Medulla oblongata (tissue), 1 donor: ENCODE measurements at regions not wholly inside any gene's neighbourhood (a gene's known extent, or its start where the extent isn't known, plus 50 kb on each side); places are given as distances from the start of the nearest gene placed in this dataset.
"Not testable (repeated sequence)": the region's sequence is repeated elsewhere in the genome, so short reads cannot be mapped to it uniquely, and the experiment has no call there.

Experiments used
- DNase-seq: peaks from one replicate; pipeline ENCODE4 v3.0.0-alpha.2; 2015; ENCODE audit errors: extremely low spot score

- peak; percentile 24 for DNase-seq
Observed at GRCh38 chr5:54404568-54404967, 50.9 kb upstream of the HSPB3 start.

- DNase-seq: no peak
Observed at GRCh38 chr5:54403885-54404416, 51.5 kb upstream of the HSPB3 start.

DNA sequence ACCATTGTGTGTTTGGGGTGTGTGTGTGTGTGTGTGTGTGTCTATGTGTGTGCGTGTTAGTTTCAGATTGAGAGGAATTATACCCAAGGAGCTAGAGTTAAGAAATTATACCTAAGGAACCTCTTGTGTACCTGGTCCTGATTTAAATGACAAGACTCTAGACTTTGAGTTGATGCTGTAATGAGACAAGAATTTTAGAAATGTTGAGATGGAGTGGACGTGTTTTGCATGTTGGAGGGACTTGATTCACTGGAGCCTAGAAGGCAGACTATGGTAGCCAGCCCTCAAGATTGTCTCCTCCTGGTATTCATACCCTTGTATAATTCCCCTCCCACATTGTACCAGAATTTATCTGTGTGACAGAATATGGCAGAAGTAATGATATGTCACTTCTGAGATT, 52.4 kb upstream of the HSPB3 start:
- DNase-seq: no peak

DNA sequence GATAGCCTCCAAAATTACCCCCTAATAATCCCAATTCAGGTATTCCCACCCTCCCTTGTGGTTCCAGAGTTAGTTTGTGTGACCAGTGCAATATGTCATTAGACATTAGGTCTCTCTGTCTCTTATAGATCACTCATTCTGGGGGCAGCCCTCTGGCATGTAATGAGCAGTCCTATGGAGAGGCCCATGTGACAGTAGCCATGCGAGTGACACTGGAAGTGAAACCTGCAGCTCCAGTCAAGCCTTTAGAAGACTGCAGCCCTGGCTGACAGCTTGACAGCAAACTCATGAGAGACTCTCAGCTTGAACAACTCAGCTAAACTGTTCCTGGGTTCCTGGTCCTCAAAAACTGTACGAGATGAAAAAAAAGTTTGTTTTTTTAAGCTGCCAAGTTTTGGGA, 54.0 kb upstream of the HSPB3 start:
- peak; percentile 54 for DNase-seq

DNA sequence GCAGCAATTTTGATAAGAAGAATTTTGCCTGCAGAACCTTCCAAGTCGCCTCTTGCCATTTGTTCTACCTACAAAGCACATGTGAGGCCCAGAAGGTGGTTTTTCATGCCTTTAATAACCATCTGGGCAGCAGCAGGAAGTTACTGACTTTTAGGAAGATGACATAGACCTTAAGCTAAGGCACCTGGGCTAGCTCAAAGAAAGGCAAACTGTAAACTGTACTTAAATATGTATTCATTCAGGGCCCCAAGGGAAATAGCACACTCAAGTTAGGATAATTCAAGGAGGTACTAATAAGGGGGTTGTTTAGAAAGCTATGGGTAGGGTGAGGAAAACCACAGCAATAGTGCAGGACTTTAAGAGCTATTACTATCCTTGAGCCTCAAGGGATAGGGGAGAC, 57.3 kb upstream of the HSPB3 start:
- DNase-seq: no peak

GRCh38 chr5:54397420-54397819, 58.1 kb upstream of the HSPB3 start:
- DNase-seq: no peak

GRCh38 chr5:54393007-54393406, 62.5 kb upstream of the HSPB3 start:
- DNase-seq: not testable (repeated sequence)

DNA sequence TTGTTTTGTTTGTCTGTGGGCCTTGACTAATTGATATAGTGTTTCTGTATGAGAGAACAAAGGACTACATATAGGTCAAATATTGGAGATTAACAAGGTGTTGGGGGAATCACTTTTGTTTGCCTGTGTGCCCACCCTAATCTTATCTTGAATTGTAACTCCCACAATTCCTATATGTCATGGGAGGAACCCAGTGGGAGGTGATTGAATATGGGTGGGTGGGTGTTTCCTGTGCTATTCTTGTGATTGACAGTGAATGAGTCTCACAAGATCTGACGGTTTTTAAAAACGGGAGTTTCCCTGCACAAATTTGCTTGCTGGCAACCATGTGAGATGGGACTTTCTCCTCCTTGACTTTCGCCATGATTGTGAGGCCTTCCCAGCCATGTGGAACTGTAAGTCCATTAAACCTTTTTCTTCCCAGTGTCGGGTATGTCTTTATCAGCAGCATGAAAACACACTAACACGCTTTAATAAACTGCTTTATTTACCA, 64.9 kb upstream of the HSPB3 start:
- DNase-seq: no peak

DNA sequence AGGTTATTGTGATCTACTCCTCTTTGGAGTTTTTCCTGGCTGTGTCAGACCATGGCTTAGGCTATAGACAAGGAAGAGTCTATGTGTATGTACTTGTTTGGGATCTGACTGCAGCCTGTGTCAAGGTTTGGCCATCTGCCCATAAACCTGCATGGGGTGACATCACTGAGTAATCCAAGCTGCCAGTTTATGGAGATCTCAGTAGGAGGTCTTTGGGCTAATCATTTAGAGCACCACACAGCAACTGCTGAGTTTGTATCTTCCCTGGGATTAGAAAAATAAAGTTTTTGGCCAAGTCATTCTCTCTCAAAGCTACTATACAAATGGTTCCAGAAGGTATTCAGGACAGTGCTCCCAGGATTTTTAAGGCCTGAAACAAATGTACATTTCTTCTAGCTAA, 65.5 kb upstream of the HSPB3 start:
- DNase-seq: peak; percentile 15

DNA sequence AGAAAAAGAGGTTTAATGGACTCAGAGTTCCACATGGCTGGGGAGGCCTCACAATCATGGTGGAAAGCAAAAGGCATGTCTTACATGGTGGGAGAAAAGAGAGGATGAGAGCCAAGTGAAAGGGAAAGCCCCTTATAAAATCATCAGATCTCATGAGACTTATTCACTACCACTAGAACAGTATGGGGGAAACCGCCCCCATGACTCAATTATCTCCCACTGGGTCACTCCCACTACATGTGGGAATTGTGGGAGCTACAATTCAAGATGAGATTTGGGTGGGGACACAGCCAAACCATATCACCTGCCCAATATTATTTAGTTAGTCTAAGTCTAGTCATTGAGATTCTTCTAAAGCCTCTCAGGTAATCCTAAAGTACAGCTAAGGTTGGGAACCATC, 66.1 kb upstream of the HSPB3 start:
- DNase-seq: not testable (repeated sequence)

DNA sequence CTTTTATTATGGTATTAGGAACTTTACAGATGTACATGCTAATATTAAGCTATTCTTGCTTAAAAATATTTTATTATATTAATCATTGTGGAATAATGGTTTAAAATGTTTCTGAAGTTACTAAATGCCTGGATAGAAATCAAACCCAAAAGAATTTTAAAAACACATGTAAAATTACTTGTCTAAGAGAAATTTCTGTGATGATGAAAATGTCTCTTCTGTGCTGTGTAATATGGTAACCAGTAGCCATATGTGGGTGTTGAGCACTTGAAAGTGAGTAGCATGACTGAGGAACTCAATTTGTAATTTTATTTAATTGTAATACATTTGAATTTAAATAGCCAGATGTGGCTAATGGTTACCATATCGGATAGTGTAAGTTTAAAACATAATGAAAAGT, 66.7 kb upstream of the HSPB3 start:
- DNase-seq: no peak

- DNase-seq: no peak
Observed at GRCh38 chr5:54388409-54388808, 67.1 kb upstream of the HSPB3 start.

GRCh38 chr5:54387659-54388232, 67.8 kb upstream of the HSPB3 start:
- no peak for DNase-seq

DNA sequence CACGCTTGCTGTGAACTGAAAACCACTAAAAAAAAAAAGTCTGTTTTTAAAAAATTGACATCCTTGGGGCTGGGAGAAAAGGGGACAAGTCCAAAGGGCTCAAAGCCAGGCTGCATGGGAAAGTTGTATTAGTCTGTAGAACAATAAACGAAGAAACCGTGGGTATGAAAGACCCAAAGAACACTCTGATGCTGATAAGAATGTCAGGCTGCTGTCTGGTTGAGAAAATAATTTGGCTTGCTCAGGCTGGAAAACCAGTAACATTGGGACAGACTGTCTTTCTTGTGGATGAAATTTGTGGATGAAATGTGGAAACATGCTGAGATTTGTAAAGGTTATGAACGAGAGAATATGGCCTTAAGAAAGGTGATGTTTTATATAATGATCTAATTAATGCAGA, 68.5 kb upstream of the HSPB3 start:
- no peak for DNase-seq

DNA sequence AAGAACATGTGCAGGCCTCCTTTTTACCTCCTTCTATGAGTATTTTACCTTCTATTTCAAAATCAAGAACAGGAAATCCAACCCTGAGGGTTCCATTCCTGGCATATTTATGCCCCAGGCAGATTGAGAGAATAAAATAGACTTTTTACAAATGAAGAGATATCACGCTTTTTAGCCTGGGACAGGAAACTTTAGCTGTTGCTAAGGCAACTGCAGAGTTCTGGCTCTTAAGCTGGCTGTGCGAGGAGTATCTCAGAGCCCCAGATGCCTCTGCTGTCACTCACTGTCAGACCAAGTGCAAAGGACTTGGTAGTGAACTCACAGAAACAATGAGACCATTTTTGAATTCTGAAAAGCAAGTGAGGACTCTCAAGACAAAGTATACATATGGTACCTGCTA, 69.5 kb upstream of the HSPB3 start:
- no peak for DNase-seq

GRCh38 chr5:54384356-54384933, 71.1 kb upstream of the HSPB3 start:
- no peak for DNase-seq

GRCh38 chr5:54383941-54384340, 71.6 kb upstream of the HSPB3 start:
- no peak for DNase-seq

GRCh38 chr5:54383225-54383901, 72.1 kb upstream of the HSPB3 start:
- no peak for DNase-seq

DNA sequence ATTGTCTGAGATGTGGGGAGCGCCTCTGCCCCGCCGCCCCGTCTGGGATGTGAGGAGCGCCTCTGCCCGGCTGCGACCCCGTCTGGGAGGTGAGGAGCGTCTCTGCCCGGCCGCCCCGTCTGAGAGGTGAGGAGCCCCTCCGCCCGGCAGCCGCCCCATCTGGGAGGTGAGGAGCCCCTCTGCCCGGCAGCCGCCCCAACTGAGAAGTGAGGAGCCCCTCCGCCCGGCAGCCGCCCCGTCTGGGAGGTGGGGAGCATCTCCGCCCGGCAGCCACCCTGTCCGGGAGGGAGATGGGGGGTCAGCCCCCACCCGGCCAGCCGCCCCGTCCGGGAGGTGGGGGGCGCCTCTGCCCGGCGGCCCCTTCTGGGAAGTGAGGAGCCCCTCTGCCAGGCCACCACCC, 70.9 kb upstream of the ARL15 start:
- DNase-seq: not testable (repeated sequence)

GRCh38 chr5:54379590-54379989, 69.2 kb upstream of the ARL15 start:
- DNase-seq: no peak

GRCh38 chr5:54378707-54379106, 68.3 kb upstream of the ARL15 start:
- DNase-seq: no peak

GRCh38 chr5:54377339-54377738, 67.0 kb upstream of the ARL15 start:
- not testable (repeated sequence) for DNase-seq

- no peak for DNase-seq
Observed at GRCh38 chr5:54370982-54371381, 60.6 kb upstream of the ARL15 start.
